Epidermal melanocyte (primary cell): ENCODE measurements at regions not wholly inside any gene's neighbourhood (a gene's known extent, or its start where the extent isn't known, plus 50 kb on each side); places are given as distances from the start of the nearest gene placed in this dataset.
A peak's percentile ranks its signal among the peaks of the same experiment; 100 is the strongest.
"Not testable (repeated sequence)": the region's sequence is repeated elsewhere in the genome, so short reads cannot be mapped to it uniquely, and the experiment has no call there.

ENCODE experiments used
- DNase-seq: peaks from one replicate; pipeline ENCODE4 v3.0.0; 2011; ENCODE audit warnings: low spot score; ENCODE audit not compliant: insufficient read length

GRCh38 chr9:86997156-86997555, 49.9 kb upstream of the GAS1 start:
- no peak for DNase-seq

- DNase-seq, result no peak
These were observed 50.6 kb upstream of the GAS1 start for GRCh38 chr9:86997951-86998350.

GRCh38 chr9:87002517-87002916, 55.2 kb upstream of the GAS1 start:
- no peak for DNase-seq

- DNase-seq, result no peak
These were observed 56.7 kb upstream of the GAS1 start for GRCh38 chr9:87004016-87004415.

GRCh38 chr9:87006956-87007355, 59.6 kb upstream of the GAS1 start:
- no peak for DNase-seq

- DNase-seq, result peak; percentile 59
These were observed 60.5 kb upstream of the GAS1 start for GRCh38 chr9:87007711-87008366.

GRCh38 chr9:87008667-87009066, 61.4 kb upstream of the GAS1 start:
- no peak for DNase-seq

GRCh38 chr9:87010626-87011025, 63.3 kb upstream of the GAS1 start:
- no peak for DNase-seq

- no peak for DNase-seq
These were observed 64.2 kb upstream of the GAS1 start for GRCh38 chr9:87011551-87011950.

GRCh38 chr9:87013490-87013889, 66.2 kb upstream of the GAS1 start:
- DNase-seq, result no peak

- no peak for DNase-seq
These were observed 67.1 kb upstream of the GAS1 start for GRCh38 chr9:87014436-87014835.

GRCh38 chr9:87016681-87017080, 69.4 kb upstream of the GAS1 start:
- no peak for DNase-seq

GRCh38 chr9:87020169-87020950, 73.1 kb upstream of the GAS1 start:
- no peak for DNase-seq

- no peak for DNase-seq
These were observed 74.9 kb upstream of the GAS1 start for GRCh38 chr9:87022178-87022577.

GRCh38 chr9:87026204-87026603, 78.9 kb upstream of the GAS1 start:
- DNase-seq, result no peak

GRCh38 chr9:87028836-87029235, 81.5 kb upstream of the GAS1 start:
- DNase-seq, result not testable (repeated sequence)

GRCh38 chr9:87029905-87030304, 82.6 kb upstream of the GAS1 start:
- DNase-seq, result no peak

GRCh38 chr9:87034841-87035240, 87.5 kb upstream of the GAS1 start:
- DNase-seq, result no peak

GRCh38 chr9:87035879-87036278, 88.6 kb upstream of the GAS1 start:
- DNase-seq, result no peak

GRCh38 chr9:87036506-87036905, 89.2 kb upstream of the GAS1 start:
- no peak for DNase-seq

- no peak for DNase-seq
These were observed 92.6 kb upstream of the GAS1 start for GRCh38 chr9:87039809-87040392.

- DNase-seq, result no peak
These were observed 93.2 kb upstream of the GAS1 start for GRCh38 chr9:87040410-87041009.
